Activated CD4-positive, alpha-beta T cell treated with anti-CD3 and anti-CD28 coated beads, Interleukin-2, Interleukin-4, amounts not matched to agents 100 ng/mL and 50 ng/mL, durations not matched to agents 16 hours and 8 hours (primary cell): ENCODE measurements at regions not wholly inside any gene's neighbourhood (a gene's known extent, or its start where the extent isn't known, plus 50 kb on each side); places are given as distances from the start of the nearest gene placed in this dataset.
"Not testable (repeated sequence)": the region's sequence is repeated elsewhere in the genome, so short reads cannot be mapped to it uniquely, and the experiment has no call there.

ENCODE experiments used
- DNase-seq: peaks from one replicate; pipeline ENCODE4 v3.0.0-alpha.2; 2020; ENCODE audit warnings: low spot score

DNA sequence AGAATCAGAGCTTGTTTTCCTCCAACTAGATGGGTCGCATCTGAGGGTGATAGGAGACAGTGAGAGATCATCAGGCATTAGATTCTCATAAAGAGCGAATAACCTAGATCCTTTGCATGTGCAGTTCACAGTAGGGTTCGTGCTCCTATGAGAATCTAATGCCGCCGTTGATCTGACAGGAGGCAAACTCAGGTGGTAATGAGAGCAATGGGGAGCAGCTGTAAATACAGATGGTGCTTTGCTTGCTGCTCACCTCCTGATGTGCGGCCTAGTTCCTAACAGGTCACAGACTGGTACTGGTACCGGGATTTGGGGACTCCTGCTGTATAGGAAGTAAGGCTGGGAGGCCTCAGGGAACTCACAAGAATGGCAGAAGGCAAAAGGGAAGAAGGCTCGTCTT is 276.5 kb downstream of the FAT4 start:
- DNase-seq: no peak

DNA sequence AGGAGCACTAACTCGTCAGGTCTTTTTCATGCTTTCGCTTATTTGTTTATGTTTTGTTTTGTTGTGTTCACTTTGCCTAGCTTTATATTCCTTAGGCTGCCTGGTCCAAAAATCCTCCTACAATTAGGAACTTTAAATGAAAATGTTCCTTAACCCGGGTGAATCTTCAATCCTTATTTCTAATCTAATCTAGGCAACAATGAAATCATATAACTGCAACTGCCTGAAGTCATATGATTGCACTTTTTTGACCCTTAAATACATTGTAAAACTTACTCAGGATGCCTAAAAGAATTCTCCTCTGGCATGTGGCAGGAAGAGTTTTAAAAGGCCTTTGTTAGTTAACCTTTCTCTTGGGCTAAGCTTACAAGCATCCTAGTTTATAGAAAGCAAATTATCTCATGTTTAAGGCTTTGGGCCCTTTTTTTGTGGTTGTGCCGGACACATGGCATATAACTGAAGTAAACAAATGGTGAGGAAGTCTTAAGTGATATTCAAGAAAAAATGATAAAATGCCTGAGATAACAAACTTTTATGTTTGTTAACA is 279.4 kb downstream of the FAT4 start:
- no peak for DNase-seq

DNA sequence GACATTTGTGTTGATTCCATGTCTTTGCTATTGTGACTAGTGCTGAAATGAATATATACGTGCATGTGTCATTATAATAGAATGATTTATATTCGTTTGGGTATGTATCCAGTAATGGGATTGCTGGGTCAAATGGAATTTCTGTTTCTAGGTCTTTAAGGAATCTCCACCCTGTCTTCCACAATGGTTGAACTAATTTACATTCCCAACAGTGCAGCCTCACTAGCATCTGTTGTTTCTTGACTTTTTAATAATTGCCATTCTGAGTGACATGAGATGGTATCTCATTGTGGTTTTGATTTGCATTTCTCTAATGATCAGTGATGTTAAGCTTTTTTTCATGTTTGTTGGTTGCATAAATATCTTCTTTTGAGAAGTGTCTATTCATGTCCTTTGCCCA is 291.2 kb downstream of the FAT4 start:
- DNase-seq: not testable (repeated sequence)

DNA sequence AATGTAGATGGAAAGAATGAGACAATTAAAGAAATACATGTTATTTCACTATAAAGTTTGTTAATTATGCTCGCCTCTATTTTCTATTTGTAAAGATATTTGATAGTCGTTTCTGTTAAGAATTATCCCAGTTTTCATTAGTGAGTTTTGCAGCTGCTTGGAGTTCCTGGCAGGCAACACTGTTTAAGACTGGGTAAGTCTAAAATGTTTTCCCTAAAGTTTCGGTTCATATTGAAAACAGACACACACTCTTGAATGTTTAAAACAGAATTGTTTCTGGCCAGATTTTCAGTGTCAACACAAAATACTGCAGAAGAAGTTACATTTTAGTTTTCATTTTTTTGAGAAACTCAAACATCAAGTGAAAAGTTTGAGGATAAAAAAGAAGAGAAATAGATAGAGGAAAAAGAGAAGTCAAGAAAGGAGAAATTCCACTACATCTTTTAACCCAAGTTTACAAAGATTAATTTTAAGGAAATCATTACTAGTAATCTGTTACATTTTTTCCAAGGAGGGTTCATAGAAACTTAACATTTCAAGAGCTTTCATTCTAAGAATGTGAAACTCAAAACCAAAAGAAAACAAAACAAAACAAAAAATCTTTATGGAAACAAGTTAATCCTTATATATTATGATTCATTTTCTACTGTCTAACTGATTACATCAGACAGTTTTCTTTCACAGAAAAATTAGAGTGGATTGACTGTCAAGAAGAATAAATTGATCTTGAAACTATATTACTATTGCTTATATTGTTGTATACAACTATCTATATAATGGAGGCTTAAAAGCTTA is 305.5 kb downstream of the FAT4 start:
- DNase-seq: no peak

DNA sequence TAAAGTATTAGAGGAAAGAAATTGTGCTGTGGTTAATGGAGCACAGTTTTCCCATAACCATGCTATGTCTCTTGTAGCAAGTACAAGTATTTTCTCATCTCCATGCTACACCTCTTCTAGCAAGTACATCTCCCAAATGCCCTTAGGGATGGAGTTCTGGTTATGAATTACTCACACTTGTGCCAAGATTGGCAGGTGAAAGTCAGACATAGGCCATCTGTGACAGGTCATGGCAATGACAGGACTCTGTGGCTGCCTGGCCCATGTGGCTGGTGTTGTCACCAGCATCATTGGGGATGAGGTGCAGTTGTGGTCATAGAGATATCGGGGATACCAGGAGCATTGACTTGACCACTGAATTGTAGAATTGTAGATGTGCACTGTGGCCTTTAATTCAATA is 310.2 kb downstream of the FAT4 start:
- no peak for DNase-seq

DNA sequence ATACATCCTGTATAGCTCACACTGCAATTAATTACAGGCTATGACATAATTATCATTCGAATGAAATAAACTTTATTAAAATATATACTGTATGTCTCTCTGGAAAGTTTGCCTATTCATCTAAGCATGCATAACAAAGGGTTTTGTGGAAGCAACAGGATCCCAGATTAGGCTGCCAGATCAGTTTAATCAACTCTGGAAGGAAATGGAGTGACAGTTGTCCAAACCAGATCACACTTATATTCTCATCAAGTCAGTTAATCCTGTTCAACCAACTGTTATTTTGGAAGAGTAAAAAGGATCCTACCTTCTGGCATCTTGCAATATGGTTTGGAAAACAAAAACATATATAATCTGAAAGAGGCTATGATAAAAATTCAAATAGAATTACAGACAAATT is 312.2 kb downstream of the FAT4 start:
- no peak for DNase-seq

DNA sequence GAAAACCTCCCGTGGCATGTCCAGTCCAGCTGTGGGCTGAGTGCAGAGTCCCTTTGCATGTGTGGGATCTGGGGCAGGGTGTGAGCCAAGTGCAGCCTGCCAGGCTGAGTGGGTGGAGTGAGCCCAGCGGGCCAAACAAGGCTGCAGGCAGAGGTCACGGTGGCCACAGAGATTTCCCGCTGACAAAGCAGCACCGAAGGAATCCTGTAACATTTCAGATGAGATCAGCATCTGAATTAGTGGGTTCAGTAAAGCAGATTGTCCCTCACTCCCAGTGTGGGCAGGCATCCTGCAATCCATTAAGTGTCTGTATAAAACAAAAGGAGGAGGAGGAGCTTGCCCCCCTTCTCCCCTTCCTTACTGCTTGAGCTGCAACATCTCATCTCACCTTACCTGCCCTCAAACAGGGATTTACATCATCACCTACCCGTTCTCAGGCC is 324.4 kb downstream of the FAT4 start:
- DNase-seq: no peak

DNA sequence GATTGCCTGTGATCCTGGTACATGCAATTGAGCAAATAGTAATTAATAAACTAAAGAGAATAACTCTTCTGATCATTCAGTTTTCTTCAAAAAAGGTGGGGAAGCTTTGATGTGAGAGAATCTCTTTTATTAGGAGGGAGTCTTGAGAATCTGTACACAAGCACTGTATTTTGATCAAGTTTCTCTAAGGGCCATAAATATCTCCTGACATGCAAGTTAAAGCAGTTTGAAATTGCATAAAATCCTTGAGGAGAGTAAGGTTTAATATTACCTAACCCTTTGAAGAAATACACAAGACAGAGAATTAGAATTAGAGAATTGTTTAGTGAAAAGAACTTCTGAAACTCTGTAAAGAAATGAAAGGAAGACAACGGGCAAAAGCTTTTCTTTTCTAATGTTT is 326.9 kb downstream of the FAT4 start:
- DNase-seq: no peak

DNA sequence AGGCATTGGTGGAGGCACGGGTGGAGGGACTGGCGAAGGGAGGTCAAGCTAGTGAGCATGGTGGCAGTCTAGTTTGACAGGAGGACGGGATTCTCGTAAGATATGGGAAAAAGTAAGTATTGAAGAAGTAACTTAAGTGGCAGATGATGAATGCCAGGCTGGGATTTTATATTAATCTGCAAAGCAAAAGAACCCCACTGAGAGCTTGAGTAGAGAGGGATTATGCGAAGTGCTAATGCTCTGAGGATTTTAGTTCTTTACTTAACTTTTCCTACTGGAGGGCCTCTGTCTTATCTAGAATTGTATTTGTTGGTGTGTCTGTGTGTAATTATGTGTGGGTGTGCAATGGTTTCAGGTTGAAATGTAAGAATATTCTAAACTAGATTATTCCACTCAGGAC is 327.9 kb downstream of the FAT4 start:
- no peak for DNase-seq

DNA sequence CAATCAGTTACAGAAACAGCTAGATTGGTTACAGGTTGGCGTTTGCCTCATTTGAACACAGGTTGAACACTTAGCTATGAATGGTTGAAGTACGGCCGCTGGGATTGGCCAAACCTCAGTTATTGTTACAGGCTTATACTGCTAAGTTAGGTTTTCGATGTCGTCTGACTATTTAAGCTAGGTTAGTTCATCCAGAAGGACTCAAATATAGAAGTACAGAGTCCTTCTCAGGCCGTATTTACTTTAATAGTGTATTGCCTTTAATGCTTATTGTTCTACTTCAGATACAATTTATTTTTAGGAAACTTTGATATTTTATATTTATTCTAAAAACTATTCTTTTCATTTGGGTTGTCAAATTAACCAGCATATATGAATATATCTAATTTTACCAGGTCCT is 334.7 kb downstream of the FAT4 start:
- no peak for DNase-seq

DNA sequence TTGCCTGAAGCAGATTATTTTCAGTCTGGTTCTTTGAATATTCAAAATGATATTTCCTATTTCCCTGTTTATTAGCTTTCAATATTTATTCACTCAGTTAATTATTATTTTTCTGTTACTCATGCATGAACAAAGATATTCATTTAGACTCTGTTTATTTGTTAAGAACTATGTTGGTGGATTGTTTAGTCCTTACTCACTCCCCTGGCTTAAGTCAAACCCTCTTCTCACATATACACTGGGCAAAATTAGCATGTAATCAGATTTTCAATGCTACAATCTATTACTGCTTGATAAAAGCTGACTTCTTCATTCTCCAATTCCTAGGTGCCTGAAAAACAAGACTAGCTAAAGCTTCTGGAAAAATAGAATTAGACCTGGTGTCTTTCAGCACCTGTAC is 335.8 kb downstream of the FAT4 start:
- no peak for DNase-seq

DNA sequence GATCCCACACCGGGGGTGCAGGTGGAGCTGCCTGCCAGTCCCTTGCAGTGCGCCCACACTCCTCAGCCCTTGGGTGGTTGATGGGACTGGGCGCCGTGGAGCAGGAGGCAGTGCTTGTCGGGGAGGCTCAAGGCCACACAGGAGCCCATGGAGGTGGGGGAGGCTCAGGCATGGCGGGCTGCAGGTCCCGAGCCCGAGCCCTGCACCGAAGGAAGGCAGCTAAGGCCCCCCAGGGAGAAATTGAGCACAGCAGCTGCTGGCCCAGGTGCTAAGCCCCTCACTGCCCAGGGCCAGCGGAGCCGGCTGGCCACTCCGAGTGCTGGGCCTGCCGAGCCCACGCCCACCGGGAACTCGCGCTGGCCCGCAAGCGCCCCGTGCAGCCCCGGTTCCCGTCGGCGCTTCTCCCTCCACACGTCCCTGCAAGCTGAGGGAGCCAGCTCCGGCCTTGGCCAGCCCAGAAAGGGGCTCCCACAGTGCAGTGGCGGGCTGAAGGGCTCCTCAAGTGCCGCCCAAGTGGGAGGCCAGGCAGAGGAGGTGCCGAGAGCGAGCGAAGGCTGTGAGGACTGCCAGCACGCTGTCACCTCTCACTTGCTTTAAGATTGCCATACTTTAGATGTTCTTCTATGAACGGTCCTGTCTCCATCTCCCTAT is 337.1 kb downstream of the FAT4 start:
- not testable (repeated sequence) for DNase-seq

DNA sequence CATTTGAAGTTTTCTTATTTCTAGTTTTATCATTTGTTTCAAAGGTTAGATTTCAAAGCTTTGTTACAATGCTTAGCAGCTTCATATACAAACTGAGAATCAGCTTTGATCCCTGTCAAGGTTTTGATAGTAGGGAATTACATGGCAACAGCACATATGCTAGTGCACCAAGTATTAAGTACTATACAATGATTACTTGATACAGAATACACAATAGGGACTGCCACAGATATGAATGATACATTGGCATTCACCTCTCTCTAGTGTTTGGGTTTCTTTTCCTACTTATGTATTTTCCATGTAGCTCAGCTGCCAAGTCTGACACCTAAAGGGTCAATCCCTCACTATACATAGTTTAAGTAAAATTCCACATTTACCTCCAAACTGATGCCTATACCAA is 344.0 kb downstream of the FAT4 start:
- DNase-seq: no peak

DNA sequence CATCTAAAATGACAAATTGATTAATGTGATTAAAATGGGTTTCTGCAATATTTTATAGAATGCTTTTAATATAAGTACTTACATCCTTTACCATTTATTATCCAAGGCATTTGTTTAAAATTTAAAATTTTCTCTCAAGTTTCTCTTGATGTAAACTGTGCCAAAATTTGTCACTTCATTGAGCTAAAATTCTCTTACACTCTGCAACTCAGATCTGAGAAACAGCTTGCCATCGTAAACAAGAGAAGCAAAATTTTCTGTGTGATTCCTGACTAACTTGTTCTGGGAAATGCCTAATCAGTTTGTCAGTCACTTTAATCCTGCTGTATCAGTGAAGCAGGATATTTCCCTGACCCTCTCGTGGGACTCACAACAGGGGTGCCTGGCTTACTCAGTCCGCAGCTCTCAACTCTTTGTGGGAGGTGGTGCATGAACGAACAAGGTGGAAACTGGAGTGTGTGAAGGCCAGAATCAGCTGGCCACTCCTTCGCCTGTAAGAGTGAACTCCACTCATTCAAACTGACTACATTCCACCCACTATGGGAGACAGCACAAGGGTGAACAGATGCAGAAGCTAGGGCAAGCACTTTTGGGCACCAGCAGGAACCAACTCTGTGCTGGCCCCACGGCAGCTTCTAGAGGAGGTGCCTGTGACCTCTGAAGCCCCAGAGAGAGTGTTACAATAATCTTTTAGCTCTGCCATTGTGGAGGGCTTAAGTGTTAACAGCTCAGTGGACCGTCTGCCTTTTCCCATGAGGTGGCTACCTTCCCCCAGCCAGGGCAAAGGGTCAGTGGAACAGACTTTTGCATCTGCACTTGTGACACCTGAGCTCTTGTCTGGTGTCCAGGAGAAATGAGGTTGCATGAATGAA is 349.4 kb downstream of the FAT4 start:
- no peak for DNase-seq

DNA sequence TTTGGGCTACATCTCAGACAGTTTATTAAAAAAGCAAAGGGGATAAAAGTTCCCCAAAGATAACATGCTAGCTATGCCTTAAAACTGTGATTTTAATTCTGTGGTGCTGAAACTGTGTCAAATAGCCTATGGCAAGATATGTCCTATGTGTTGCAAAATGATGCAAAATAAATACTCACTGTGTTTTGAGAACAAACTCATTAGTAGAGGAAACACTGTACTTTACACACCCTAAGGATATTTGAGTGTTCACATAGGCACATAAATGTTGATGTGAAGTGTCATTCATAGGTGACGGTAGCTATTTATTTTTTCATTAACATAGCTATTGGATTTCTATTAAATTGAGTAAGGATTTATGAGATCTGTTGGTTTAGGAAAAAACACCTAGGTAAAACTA is 351.9 kb downstream of the FAT4 start:
- DNase-seq: no peak

DNA sequence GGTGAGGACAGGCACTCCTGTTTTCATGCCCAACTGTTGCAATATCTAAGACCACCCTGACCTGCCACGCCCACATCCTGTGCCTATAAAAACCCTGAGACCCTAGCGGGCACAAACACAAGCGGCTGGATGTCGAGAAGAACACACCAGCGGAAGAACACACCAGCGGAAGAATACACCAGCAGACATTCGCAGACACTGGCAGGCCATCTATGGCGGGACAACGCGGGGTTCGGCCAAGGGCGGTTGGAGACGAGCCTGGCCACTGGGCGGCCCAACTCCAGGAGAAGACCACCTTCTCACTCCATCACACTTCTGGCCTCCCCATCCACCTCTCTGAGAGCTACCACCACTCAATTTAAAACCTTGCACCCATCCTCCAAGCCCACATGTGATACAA is 361.4 kb downstream of the FAT4 start:
- DNase-seq: no peak

DNA sequence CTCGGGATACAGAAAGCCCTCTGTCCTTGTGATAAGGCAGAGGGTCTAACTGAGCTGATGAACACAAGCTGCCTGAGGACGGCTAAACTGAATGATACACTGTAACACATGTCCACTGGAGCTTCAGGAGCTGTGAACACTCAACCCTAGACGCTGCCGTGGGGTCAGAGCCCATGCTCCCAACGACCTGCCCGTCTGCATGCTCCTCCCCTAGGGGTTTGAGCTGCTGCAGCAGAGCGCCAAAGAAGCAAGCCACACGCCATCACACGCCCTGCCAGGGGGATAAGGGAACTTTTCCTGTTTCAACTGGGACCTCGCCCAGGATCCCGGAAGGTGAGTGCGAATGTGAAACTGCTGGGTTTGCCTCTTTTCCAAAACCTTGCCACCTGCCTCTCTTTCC is 361.8 kb downstream of the FAT4 start:
- no peak for DNase-seq

DNA sequence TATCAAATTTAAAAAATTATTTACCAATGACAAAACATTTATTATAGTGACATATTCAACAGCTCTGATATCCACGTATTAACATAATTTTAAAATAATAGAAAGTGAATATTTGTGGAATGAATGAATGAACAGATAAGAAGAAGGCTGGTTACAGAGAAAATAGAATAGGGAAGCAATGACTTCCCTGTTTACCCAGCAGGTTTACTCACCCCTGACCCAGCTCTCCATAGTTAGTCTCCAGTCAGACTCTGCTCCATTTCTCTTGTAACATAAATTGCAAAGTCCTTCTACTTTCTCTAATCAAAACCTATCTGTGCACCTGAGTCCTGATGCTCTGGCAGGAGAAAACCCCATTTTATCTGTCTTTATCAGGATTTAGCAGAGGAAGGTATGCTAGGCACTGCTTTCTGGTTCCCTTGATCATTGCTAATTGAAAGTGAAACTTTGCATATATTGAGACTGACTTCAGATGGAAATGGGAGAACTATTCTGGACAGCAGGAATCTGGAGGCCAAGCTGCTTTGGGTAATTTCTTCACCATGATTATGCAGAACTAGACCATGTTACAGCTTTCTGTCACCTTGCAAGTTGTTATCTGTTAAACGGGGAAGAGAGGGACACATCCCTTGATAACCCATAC is 363.0 kb downstream of the FAT4 start:
- DNase-seq: no peak

DNA sequence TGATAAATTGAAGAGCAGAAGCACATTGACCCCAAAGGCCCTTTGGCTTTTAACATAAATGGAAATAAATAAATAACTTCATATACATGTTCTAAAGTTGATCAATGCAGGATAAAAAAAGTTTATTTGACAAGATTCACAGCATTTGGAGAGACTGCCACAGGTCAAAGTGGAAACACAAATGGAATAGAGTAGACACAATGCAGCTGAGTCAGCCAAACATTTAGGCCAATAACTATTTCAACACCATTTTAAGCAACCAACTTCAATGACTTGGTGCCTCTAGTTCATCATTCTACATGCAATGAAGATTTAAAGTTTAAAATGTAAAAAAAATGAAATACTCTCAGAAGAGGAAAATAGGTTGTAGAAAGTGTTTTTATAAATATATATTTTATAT is 365.2 kb downstream of the FAT4 start:
- no peak for DNase-seq

DNA sequence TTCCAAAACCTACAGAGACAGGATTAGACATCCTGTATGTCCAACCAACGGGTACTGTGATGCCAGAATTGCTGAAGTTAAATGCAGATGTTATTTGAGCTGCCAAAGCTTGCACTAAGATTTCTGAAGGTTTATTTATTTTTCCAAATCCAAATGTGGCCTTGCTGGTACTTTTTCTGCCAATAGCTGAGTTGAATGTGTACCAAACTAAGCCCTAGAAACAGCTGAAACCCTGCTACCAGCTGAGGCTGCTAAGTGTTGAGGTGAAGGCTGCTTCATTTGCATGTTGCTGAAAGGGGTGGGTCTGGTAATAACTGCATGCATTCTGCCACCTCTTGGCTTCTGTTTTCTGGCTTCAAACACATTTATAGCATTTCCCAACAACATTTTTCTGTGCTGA is 366.5 kb downstream of the FAT4 start:
- no peak for DNase-seq

DNA sequence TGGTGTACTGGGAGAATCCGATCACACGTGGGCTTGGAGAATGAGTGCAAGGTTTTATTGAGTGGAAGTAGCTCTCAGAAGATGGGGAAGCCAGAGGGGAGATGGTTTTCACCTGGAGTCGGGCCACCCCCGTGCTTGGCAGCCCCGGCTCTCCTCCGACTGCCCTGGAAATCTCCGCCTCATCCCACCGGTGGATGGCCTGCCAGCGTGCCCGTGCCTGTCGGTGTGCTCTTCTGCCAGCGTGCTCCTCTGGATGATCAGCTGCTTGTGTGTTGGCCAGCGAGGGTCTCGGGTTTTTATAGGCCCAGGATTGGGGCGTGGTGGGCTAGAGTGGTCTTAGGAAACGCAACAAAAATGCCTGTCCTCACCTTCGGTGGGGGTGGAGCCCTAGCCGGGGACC is 368.0 kb downstream of the FAT4 start:
- DNase-seq: no peak

DNA sequence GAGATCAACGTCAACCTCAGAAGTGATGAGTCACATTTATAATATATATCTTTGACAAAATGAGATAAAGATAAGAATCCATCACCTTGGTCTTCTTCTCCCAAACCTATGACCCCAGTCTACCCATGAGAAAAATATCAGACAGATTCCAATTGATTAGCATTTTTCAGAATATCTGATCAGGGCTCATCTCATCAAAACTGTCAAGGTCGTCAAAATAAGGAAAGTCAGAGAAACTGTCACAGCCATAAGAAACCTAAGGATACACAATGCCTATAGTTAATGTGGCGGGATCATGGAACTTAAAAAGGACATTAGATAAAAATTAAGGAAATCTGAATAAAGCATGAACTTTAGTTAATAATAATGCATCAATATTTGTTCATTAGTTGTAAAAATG is 374.1 kb downstream of the FAT4 start:
- no peak for DNase-seq
